ACC112 (cell line): ENCODE measurements at regions not wholly inside any gene's neighbourhood (a gene's known extent, or its start where the extent isn't known, plus 50 kb on each side); places are given as distances from the start of the nearest gene placed in this dataset.
"Not testable (repeated sequence)": the region's sequence is repeated elsewhere in the genome, so short reads cannot be mapped to it uniquely, and the experiment has no call there.

Experiments used
- H2AFZ ChIP-seq: fragments of 200-600 bp; sonication (generic); one replicate; pipeline ENCODE4 v1.6.0; 2017; ENCODE audit warnings: antibody characterized with exemption, low read length; ENCODE audit not compliant: unreplicated experiment
- H3K27ac ChIP-seq: fragments of 200-600 bp; sonication (generic); 2 replicates; pipeline ENCODE4 v1.5.1; 2014; ENCODE audit warnings: low read depth, mild to moderate bottlenecking, antibody characterized with exemption, low read length, moderate library complexity
- H3K27me3 ChIP-seq: fragments of 200-600 bp; sonication (generic); 2 replicates; pipeline ENCODE4 v1.6.1; 2014; ENCODE audit warnings: mild to moderate bottlenecking, antibody characterized with exemption, low read length, moderate library complexity, mixed read lengths; ENCODE audit not compliant: insufficient read depth
- H3K36me3 ChIP-seq: fragments of 200-600 bp; sonication (generic); 2 replicates; pipeline ENCODE4 v1.6.1; 2016; ENCODE audit warnings: mild to moderate bottlenecking, antibody characterized with exemption, low read length, moderate library complexity, mixed read lengths; ENCODE audit not compliant: insufficient read depth
- H3K4me1 ChIP-seq: fragments of 200-600 bp; sonication (generic); one replicate; pipeline ENCODE4 v1.6.1; 2016; ENCODE audit warnings: low read length, mixed read lengths; ENCODE audit not compliant: insufficient read depth, unreplicated experiment, control insufficient read depth
- H3K4me3 ChIP-seq: fragments of 200-600 bp; sonication (generic); 2 replicates; pipeline ENCODE4 v1.5.1; 2014; ENCODE audit warnings: mild to moderate bottlenecking, low read depth, low read length
- H3K79me2 ChIP-seq: fragments of 200-600 bp; sonication (generic); one replicate; pipeline ENCODE4 v1.6.0; 2016; ENCODE audit warnings: low read length; ENCODE audit not compliant: control insufficient read depth, unreplicated experiment, insufficient read depth

GRCh38 chr20:17863577-17864292, 104.9 kb downstream of the SNX5 start:
- Histone ChIP-seq H3K36me3 (no peaks in the 10 kb centered on the region), H3K4me1 (peaks cover 4% of the 10 kb centered on the region), H2AFZ (no peak overlapping the region), H3K27me3 (no peaks in the 10 kb centered on the region), H3K79me2 (no peaks in the 10 kb centered on the region), H3K4me3 (no peak overlapping the region), H3K27ac (no peak overlapping the region)

GRCh38 chr20:17863209-17863576, 105.4 kb downstream of the SNX5 start:
- Histone ChIP-seq H3K27ac (no peak overlapping the region), H2AFZ (no peak overlapping the region), H3K4me3 (no peak overlapping the region), H3K79me2 (no peaks in the 10 kb centered on the region), H3K27me3 (no peaks in the 10 kb centered on the region), H3K4me1 (peaks cover 4% of the 10 kb centered on the region), H3K36me3 (no peaks in the 10 kb centered on the region)

DNA sequence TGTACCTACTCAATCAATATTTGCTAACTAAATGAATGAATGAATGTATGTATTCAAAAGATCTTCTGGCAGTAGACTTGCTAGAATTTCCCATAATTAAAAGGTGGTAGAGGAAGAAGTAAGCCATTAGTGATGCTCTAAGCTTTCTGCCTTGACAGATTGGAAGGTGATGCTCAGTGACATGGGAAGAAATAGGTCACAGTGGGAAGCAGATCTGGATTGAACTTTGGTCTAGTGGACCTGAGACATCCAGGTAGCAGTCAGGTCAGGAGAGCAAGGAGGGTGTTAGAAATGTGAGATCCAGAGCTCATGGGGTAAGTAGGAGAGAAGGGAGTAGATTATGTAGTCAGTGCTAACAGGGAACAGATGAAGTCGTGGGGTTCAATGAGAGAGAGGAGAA, 106.4 kb downstream of the SNX5 start:
- Histone ChIP-seq H3K4me3 (no peak overlapping the region), H3K36me3 (no peaks in the 10 kb centered on the region), H3K27me3 (no peaks in the 10 kb centered on the region), H3K4me1 (no peaks in the 10 kb centered on the region), H2AFZ (no peak overlapping the region), H3K27ac (no peak overlapping the region), H3K79me2 (no peaks in the 10 kb centered on the region)

GRCh38 chr20:17861620-17862019, 107.0 kb downstream of the SNX5 start:
- H3K27me3 ChIP-seq, H3K4me3 ChIP-seq, H2AFZ ChIP-seq, H3K27ac ChIP-seq, H3K4me1 ChIP-seq, H3K79me2 ChIP-seq, H3K36me3 ChIP-seq: not testable (repeated sequence)

GRCh38 chr20:17860301-17861197, 108.0 kb downstream of the SNX5 start:
- Histone ChIP-seq H2AFZ (no peak overlapping the region), H3K27me3 (no peaks in the 10 kb centered on the region), H3K4me3 (no peak overlapping the region), H3K4me1 (no peaks in the 10 kb centered on the region), H3K27ac (no peak overlapping the region), H3K36me3 (no peaks in the 10 kb centered on the region), H3K79me2 (no peaks in the 10 kb centered on the region)

DNA sequence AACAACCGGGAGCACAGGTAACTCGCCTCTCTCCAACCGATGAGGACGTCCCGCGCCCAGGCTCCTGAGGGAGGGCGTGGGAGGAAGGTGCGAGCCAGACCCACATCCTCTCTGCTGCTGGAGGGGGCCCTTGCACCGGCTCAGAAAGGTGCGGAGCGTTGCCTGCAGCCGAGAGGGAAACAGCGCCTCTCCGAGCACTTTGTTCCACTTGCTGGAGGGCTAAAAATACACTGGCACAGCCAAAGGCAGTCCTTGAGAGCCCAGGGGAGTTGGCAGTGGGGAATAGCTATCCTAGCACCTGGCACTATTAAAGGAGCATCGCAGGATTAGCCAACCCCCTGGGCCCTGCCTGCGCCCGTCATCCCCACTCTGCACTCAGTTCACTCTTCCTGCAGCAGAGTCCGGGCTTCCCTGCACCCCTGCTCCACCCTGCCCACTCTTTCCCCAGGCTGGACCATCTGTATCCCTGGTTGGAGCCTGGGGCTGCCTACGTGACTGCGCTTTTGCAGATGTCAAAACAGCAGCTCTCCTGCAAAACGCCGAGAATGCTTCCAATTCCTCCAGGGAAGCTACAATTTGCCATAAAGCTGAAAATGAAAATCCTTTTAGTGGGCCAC, 108.9 kb downstream of the SNX5 start:
- Histone ChIP-seq H3K36me3 (no peaks in the 10 kb centered on the region), H3K27ac (no peak overlapping the region), H3K4me1 (no peaks in the 10 kb centered on the region), H3K27me3 (no peaks in the 10 kb centered on the region), H3K79me2 (no peaks in the 10 kb centered on the region), H3K4me3 (no peak overlapping the region), H2AFZ (no peak overlapping the region)

DNA sequence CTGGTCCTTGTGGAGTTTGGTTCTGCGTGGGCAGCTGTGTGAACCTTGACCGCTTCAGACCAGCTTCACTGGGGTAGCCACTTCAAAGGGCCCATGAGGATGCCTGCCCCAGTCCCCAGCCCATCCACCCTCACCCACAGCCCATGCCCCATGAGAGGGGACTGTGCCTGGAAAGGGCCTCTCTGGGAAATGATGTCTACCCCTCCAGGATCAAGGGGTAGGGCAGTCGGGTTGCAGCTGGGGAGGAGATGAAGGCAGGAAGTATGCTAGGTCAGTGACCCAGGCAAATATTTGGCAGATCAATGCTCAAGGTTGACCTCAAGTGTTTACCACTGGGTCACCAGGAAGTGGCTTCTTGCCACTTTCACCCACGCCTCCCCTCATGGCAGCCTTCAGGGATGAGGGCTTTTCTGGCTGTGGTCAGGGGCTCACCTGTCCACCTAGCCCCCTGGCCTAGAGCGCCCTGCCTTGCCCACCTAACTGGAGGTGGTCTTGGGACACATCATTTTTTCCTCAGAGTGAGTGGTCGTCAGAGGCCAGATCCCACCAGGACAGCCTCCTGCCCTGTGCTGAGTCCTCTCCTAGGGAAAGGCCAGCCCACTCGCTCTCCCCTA, 109.5 kb downstream of the SNX5 start:
- H3K27me3 ChIP-seq = no peaks in the 10 kb centered on the region

DNA sequence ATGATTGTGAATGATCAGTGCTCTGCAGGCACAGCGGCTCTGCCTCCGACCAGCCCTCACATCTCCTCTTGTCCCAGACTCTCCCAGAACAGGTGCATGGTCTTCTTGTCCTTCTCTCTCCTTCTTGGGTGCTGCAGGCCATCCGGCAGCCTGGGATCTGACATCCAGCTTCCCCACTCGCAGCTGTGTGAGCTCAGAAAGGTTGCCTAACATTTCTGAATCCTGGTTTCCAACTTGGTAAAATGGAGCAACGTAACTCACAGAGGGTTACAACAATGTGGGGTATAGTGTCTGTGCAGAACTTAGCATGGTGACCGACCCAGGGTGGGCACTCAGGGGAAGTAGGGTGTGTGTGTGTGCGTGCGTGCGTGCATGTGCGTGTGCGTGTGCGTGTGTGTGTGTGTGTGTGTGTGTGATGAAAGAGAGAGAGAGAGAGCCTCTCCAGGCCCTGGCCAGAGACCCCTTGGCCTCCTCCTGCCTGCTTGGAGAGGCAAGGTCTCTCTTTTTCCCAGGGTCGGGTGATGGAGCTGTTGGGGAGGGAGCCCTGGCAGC, 110.1 kb downstream of the SNX5 start:
- Histone ChIP-seq H3K4me3 (no peak overlapping the region), H3K4me1 (no peaks in the 10 kb centered on the region), H3K79me2 (no peaks in the 10 kb centered on the region), H3K36me3 (no peaks in the 10 kb centered on the region), H3K27me3 (no peaks in the 10 kb centered on the region), H2AFZ (no peak overlapping the region), H3K27ac (no peak overlapping the region)

More for the DNA sequence above, 109.5 kb downstream of the SNX5 start:
- H3K36me3 ChIP-seq = no peaks in the 10 kb centered on the region
- no peaks in the 10 kb centered on the region for H3K79me2 ChIP-seq
- no peak overlapping the region for H2AFZ ChIP-seq
- no peak overlapping the region for H3K4me3 ChIP-seq
- H3K4me1 ChIP-seq = no peaks in the 10 kb centered on the region
- H3K27ac ChIP-seq = no peak overlapping the region

DNA sequence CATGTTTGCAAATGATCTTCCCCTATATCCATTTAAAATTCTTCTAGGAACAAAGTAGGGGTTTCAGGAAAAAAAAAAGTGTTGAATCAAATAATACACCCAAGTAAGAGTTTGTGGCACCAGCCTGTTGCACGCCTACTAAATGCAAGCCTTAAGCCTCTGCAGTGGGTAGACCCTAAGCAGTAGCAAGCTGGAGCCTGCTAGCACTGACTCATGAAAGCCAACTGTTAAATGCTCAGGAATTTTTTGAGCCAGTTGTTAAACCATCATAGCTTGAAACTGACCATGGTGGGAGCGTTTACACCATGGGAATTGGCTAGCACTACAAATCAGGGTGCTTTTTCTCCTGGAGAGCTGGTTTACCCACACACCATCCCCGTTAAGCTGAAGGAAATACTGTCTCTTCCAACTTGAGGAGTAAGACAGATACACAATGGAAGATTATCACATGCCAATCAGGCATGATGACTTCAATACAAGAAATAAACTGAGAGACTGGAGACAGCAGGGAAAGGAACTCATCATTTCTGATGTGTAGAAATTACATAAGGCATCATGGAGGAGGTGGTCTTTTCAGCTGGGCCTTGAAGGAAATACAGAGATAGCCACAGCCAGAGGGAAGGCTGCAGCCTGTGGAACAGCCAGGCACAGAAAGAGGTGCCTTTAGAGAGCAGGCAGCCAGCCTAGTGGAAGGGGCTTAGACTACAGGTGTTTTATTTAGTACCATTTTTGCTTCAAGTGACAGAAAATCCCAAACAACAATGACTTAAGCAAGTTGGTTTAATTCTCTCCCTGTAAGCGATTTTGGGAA, 110.8 kb downstream of the SNX5 start:
- Histone ChIP-seq H3K4me1 (no peaks in the 10 kb centered on the region), H3K27ac (no peak overlapping the region), H3K36me3 (no peaks in the 10 kb centered on the region), H2AFZ (no peak overlapping the region), H3K4me3 (no peak overlapping the region), H3K27me3 (no peaks in the 10 kb centered on the region), H3K79me2 (no peaks in the 10 kb centered on the region)
